WTC11 (cell line): ENCODE measurements at regions not wholly inside any gene's neighbourhood (a gene's known extent, or its start where the extent isn't known, plus 50 kb on each side); places are given as distances from the start of the nearest gene placed in this dataset.

Experiments
- ATAC-seq: fragments of 200-7000 bp; cut with Tn5 transposase; 2 replicates; pipeline ENCODE4 v1.10.0; 2021; ENCODE audit warnings: mild to moderate bottlenecking, moderate library complexity
- CTCF ChIA-PET: fragments of 300-600 bp; sonication (Branson Sonifier 250); formaldehyde crosslinking; loops from one replicate; lab custom pipeline; 2021; ENCODE audit warnings: antibody characterized with exemption; lab: Charles Lee
- POLR2A ChIA-PET: fragments of 350-600 bp; sonication (Branson Sonifier 250); formaldehyde crosslinking; loops from one replicate; lab custom pipeline; 2021; ENCODE audit warnings: antibody characterized with exemption; lab: Charles Lee
- DNase-seq: peaks from one replicate; pipeline ENCODE4 v3.0.0; 2021; ENCODE audit warnings: low spot score
- H3K27ac Mint-ChIP-seq: 2 replicates; pipeline ENCODE4 v1.8.0; 2021; ENCODE audit warnings: mixed read lengths
- H3K27me3 Mint-ChIP-seq: 2 replicates; pipeline ENCODE4 v1.8.0; 2021; ENCODE audit warnings: low read depth, mild to moderate bottlenecking, moderate library complexity, mixed read lengths
- H3K36me3 Mint-ChIP-seq: 2 replicates; pipeline ENCODE4 v1.8.0; 2021; ENCODE audit warnings: mixed read lengths
- H3K4me1 Mint-ChIP-seq: 2 replicates; pipeline ENCODE4 v1.8.0; 2022; ENCODE audit warnings: mixed read lengths
- H3K4me3 Mint-ChIP-seq: 2 replicates; pipeline ENCODE4 v1.8.0; 2021; ENCODE audit warnings: mild to moderate bottlenecking, moderate library complexity, mixed read lengths
- H3K9me3 Mint-ChIP-seq: 2 replicates; pipeline ENCODE4 v1.8.0; 2021; ENCODE audit warnings: mixed read lengths
- CREB1 ChIP-seq: sonication (generic); formaldehyde crosslinking; IDR thresholded peaks from 2 replicates; pipeline ENCODE4 v1.8.0; 2023; ENCODE audit warnings: mild to moderate bottlenecking, missing genetic modification reagents
- FOXJ3 ChIP-seq: sonication (generic); formaldehyde crosslinking; IDR thresholded peaks from 2 replicates; pipeline ENCODE4 v1.9.0; 2021; ENCODE audit warnings: missing genetic modification reagents, mild to moderate bottlenecking, borderline replicate concordance
- KAT7 ChIP-seq: sonication (generic); formaldehyde crosslinking; IDR thresholded peaks from 2 replicates; pipeline ENCODE4 v1.8.1; 2023; ENCODE audit warnings: missing genetic modification reagents, mild to moderate bottlenecking, borderline replicate concordance
- NFE2L1 ChIP-seq: sonication (generic); formaldehyde crosslinking; IDR thresholded peaks from 2 replicates; pipeline ENCODE4 v1.8.1; 2023; ENCODE audit warnings: missing genetic modification reagents
- TP53 ChIP-seq: sonication (generic); formaldehyde crosslinking; IDR thresholded peaks from 2 replicates; pipeline ENCODE4 v1.8.1; 2023; ENCODE audit warnings: mild to moderate bottlenecking, missing genetic modification reagents
- ZNF232 ChIP-seq: sonication (generic); formaldehyde crosslinking; IDR thresholded peaks from 2 replicates; pipeline ENCODE4 v1.8.0; 2022; ENCODE audit warnings: mild to moderate bottlenecking, missing genetic modification reagents
- ZNF671 ChIP-seq: fragments of 250-450 bp; sonication (Bioruptor Pico); IDR thresholded peaks from 2 replicates; pipeline ENCODE4 v1.8.0; 2021; ENCODE audit warnings: mild to moderate bottlenecking
- TF ChIP-seq, protein P1 (sequence below): sonication (generic); formaldehyde crosslinking; conservative IDR thresholded peaks from 2 replicates; pipeline ENCODE4 v1.8.1; 2023; ENCODE audit warnings: mild to moderate bottlenecking, low read depth, missing genetic modification reagents, moderate library complexity
- TF ChIP-seq, protein P2 (sequence below): sonication (generic); formaldehyde crosslinking; IDR thresholded peaks from 2 replicates; pipeline ENCODE4 v1.8.1; 2023; ENCODE audit warnings: mild to moderate bottlenecking, missing genetic modification reagents, moderate library complexity
- TF ChIP-seq, protein P3 (sequence below): sonication (generic); formaldehyde crosslinking; IDR thresholded peaks from 2 replicates; pipeline ENCODE4 v1.8.1; 2022; ENCODE audit warnings: low read depth, mild to moderate bottlenecking, moderate library complexity, missing genetic modification reagents, borderline replicate concordance
- TF ChIP-seq, protein P4 (sequence below): sonication (generic); formaldehyde crosslinking; IDR thresholded peaks from 2 replicates; pipeline ENCODE4 v1.8.1; 2023; ENCODE audit warnings: mild to moderate bottlenecking, missing genetic modification reagents
- TF ChIP-seq, protein P5 (sequence below): fragments of 250-450 bp; sonication (Bioruptor Pico); IDR thresholded peaks from 2 replicates; pipeline ENCODE4 v1.9.0; 2021; ENCODE audit warnings: mild to moderate bottlenecking
- TF ChIP-seq, protein P6 (sequence below): sonication (generic); formaldehyde crosslinking; IDR thresholded peaks from 2 replicates; pipeline ENCODE4 v1.8.0; 2022; ENCODE audit warnings: mild to moderate bottlenecking, missing genetic modification reagents
- TF ChIP-seq, protein P7 (sequence below): sonication (generic); formaldehyde crosslinking; IDR thresholded peaks from 2 replicates; pipeline ENCODE4 v1.8.1; 2023; ENCODE audit warnings: mild to moderate bottlenecking, missing genetic modification reagents, borderline replicate concordance

DNA sequence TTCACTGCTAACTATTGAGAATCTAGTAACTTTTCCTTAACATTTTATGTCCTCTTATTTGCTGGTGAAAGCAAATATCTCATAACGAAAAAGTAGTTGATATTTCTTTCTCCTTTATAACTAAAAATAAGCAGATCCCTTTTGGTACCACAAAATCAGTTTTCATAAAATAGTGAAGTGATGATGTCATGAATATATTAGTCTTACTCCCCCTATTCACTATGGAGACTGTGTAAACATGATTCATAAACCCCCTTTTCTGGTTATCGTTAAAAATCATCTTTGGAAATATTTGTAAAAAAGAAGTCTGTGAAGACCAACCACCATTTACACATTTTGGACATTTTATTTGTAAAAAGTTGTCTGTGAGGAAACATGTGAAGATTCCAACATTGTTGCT is 734.9 kb downstream of the NUP35 start:
- ChIA-PET CTCF (no interaction called here), POLR2A (no interaction called here)
- no peak for DNase-seq
- no peaks in the 10 kb centered on the region for H3K27me3 Mint-ChIP-seq
- no peaks in the 10 kb centered on the region for H3K4me1 Mint-ChIP-seq
- peaks cover 6% of the 10 kb centered on the region for H3K36me3 Mint-ChIP-seq
- ATAC-seq = no peak
- TF ChIP-seq, protein P1, sequence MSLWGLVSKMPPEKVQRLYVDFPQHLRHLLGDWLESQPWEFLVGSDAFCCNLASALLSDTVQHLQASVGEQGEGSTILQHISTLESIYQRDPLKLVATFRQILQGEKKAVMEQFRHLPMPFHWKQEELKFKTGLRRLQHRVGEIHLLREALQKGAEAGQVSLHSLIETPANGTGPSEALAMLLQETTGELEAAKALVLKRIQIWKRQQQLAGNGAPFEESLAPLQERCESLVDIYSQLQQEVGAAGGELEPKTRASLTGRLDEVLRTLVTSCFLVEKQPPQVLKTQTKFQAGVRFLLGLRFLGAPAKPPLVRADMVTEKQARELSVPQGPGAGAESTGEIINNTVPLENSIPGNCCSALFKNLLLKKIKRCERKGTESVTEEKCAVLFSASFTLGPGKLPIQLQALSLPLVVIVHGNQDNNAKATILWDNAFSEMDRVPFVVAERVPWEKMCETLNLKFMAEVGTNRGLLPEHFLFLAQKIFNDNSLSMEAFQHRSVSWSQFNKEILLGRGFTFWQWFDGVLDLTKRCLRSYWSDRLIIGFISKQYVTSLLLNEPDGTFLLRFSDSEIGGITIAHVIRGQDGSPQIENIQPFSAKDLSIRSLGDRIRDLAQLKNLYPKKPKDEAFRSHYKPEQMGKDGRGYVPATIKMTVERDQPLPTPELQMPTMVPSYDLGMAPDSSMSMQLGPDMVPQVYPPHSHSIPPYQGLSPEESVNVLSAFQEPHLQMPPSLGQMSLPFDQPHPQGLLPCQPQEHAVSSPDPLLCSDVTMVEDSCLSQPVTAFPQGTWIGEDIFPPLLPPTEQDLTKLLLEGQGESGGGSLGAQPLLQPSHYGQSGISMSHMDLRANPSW (CRISPR knock-in tag) = no peak
- TF ChIP-seq, protein P2, sequence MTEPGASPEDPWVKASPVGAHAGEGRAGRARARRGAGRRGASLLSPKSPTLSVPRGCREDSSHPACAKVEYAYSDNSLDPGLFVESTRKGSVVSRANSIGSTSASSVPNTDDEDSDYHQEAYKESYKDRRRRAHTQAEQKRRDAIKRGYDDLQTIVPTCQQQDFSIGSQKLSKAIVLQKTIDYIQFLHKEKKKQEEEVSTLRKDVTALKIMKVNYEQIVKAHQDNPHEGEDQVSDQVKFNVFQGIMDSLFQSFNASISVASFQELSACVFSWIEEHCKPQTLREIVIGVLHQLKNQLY (CRISPR knock-in tag) = no peak
- no peak for TF ChIP-seq ZNF232 (CRISPR knock-in tag)
- H3K9me3 Mint-ChIP-seq = peaks cover 14% of the 10 kb centered on the region
- no peak overlapping the region for H3K4me3 Mint-ChIP-seq
- no peak overlapping the region for H3K27ac Mint-ChIP-seq

DNA sequence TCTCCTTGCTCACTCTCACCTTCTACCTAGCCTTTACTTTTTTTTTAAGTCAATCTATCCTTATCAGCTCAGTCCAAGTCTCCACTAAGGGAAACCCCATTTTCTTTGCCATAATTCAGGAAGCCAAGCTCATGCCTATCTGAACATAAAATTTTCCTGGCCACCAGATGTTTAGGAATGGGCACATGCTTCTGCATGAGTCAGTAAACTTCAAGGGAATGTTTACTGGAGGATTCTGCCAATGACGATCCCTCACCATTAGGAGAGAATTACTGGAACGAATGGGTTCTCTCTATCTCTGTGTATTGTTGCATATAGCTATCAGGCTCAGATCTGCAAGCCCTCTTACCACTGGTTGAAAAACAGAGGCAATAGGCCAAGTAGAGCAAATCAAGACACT is 731.7 kb upstream of the ZNF804A start:
- Mint-ChIP-seq H3K27ac (no peak overlapping the region), H3K9me3 (no peaks in the 10 kb centered on the region), H3K36me3 (no peaks in the 10 kb centered on the region), H3K4me3 (no peak overlapping the region), H3K4me1 (no peaks in the 10 kb centered on the region), H3K27me3 (no peaks in the 10 kb centered on the region)
- CTCF ChIA-PET = no interaction called here
- ATAC-seq = no peak
- no peak for DNase-seq
- no peak for TF ChIP-seq CREB1
- TF ChIP-seq TP53 (CRISPR knock-in tag) = no peak
- TF ChIP-seq KAT7 (CRISPR knock-in tag) = no peak
- TF ChIP-seq FOXJ3 (CRISPR knock-in tag) = no peak
- TF ChIP-seq, protein P3, sequence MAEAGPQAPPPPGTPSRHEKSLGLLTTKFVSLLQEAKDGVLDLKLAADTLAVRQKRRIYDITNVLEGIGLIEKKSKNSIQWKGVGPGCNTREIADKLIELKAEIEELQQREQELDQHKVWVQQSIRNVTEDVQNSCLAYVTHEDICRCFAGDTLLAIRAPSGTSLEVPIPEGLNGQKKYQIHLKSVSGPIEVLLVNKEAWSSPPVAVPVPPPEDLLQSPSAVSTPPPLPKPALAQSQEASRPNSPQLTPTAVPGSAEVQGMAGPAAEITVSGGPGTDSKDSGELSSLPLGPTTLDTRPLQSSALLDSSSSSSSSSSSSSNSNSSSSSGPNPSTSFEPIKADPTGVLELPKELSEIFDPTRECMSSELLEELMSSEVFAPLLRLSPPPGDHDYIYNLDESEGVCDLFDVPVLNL = no peak
- POLR2A ChIA-PET = no interaction called here

DNA sequence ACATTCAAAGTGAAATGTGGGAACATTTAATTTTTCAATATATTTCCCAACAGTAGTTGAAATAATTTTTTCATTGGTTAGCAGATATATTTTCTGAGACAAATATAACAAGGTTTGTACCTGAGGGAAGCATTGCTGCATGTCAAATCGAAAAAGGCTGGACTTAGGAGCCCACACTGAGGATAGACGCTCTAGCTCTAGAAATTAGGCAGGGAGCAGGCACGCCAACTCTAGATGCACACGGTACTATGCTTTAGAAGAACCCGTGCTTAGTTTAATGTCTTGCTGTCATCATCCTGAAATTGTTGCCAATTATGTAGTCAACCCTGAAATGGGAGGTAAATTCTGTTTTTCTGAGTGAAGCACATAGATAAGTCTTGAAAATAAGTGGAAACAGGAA is 731.1 kb upstream of the ZNF804A start:
- Mint-ChIP-seq H3K4me1 (no peaks in the 10 kb centered on the region), H3K4me3 (no peak overlapping the region), H3K27ac (no peak overlapping the region), H3K27me3 (no peaks in the 10 kb centered on the region), H3K9me3 (no peaks in the 10 kb centered on the region), H3K36me3 (no peaks in the 10 kb centered on the region)
- DNase-seq (no peak), ATAC-seq (no peak)
- TF ChIP-seq, protein P4, sequence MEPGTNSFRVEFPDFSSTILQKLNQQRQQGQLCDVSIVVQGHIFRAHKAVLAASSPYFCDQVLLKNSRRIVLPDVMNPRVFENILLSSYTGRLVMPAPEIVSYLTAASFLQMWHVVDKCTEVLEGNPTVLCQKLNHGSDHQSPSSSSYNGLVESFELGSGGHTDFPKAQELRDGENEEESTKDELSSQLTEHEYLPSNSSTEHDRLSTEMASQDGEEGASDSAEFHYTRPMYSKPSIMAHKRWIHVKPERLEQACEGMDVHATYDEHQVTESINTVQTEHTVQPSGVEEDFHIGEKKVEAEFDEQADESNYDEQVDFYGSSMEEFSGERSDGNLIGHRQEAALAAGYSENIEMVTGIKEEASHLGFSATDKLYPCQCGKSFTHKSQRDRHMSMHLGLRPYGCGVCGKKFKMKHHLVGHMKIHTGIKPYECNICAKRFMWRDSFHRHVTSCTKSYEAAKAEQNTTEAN (CRISPR knock-in tag) = no peak
- CTCF ChIA-PET = no interaction called here
- POLR2A ChIA-PET = no interaction called here

DNA sequence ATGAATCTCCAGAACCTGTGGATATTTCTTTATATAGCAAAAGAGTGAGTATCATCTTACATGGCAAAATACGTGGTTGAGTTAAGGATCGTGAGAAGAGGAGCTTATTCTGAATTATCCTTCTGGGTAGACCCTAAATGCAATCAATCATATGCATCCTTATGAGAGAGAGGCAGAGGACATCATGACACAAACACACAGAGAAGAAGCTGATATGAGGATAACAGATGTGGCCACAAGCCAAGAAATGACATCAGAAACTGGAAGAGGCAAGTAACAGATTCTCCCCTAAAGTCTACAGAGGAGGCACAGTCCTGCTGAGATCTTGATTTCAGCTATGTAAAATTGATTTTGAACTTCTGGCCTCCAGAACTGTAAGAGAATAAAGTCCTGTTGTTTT is 730.2 kb upstream of the ZNF804A start:
- H3K9me3 Mint-ChIP-seq = no peaks in the 10 kb centered on the region
- DNase-seq (no peak), ATAC-seq (no peak)
- no peaks in the 10 kb centered on the region for H3K27me3 Mint-ChIP-seq
- no peaks in the 10 kb centered on the region for H3K36me3 Mint-ChIP-seq
- ChIA-PET POLR2A (no interaction called here), CTCF (no interaction called here)
- H3K4me3 Mint-ChIP-seq = no peak overlapping the region
- H3K4me1 Mint-ChIP-seq = no peaks in the 10 kb centered on the region
- H3K27ac Mint-ChIP-seq = no peak overlapping the region
- TF ChIP-seq KAT7 (CRISPR knock-in tag) = no peak
- TF ChIP-seq, protein P5, sequence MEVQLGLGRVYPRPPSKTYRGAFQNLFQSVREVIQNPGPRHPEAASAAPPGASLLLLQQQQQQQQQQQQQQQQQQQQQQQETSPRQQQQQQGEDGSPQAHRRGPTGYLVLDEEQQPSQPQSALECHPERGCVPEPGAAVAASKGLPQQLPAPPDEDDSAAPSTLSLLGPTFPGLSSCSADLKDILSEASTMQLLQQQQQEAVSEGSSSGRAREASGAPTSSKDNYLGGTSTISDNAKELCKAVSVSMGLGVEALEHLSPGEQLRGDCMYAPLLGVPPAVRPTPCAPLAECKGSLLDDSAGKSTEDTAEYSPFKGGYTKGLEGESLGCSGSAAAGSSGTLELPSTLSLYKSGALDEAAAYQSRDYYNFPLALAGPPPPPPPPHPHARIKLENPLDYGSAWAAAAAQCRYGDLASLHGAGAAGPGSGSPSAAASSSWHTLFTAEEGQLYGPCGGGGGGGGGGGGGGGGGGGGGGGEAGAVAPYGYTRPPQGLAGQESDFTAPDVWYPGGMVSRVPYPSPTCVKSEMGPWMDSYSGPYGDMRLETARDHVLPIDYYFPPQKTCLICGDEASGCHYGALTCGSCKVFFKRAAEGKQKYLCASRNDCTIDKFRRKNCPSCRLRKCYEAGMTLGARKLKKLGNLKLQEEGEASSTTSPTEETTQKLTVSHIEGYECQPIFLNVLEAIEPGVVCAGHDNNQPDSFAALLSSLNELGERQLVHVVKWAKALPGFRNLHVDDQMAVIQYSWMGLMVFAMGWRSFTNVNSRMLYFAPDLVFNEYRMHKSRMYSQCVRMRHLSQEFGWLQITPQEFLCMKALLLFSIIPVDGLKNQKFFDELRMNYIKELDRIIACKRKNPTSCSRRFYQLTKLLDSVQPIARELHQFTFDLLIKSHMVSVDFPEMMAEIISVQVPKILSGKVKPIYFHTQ (CRISPR knock-in tag) = no peak
- TF ChIP-seq ZNF671 (CRISPR knock-in tag) = no peak
- TF ChIP-seq, protein P6, sequence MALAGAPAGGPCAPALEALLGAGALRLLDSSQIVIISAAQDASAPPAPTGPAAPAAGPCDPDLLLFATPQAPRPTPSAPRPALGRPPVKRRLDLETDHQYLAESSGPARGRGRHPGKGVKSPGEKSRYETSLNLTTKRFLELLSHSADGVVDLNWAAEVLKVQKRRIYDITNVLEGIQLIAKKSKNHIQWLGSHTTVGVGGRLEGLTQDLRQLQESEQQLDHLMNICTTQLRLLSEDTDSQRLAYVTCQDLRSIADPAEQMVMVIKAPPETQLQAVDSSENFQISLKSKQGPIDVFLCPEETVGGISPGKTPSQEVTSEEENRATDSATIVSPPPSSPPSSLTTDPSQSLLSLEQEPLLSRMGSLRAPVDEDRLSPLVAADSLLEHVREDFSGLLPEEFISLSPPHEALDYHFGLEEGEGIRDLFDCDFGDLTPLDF = no peak
- TF ChIP-seq, protein P7, sequence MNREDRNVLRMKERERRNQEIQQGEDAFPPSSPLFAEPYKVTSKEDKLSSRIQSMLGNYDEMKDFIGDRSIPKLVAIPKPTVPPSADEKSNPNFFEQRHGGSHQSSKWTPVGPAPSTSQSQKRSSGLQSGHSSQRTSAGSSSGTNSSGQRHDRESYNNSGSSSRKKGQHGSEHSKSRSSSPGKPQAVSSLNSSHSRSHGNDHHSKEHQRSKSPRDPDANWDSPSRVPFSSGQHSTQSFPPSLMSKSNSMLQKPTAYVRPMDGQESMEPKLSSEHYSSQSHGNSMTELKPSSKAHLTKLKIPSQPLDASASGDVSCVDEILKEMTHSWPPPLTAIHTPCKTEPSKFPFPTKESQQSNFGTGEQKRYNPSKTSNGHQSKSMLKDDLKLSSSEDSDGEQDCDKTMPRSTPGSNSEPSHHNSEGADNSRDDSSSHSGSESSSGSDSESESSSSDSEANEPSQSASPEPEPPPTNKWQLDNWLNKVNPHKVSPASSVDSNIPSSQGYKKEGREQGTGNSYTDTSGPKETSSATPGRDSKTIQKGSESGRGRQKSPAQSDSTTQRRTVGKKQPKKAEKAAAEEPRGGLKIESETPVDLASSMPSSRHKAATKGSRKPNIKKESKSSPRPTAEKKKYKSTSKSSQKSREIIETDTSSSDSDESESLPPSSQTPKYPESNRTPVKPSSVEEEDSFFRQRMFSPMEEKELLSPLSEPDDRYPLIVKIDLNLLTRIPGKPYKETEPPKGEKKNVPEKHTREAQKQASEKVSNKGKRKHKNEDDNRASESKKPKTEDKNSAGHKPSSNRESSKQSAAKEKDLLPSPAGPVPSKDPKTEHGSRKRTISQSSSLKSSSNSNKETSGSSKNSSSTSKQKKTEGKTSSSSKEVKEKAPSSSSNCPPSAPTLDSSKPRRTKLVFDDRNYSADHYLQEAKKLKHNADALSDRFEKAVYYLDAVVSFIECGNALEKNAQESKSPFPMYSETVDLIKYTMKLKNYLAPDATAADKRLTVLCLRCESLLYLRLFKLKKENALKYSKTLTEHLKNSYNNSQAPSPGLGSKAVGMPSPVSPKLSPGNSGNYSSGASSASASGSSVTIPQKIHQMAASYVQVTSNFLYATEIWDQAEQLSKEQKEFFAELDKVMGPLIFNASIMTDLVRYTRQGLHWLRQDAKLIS (CRISPR knock-in tag) = no peak
- TF ChIP-seq NFE2L1 = no peak
